Central memory CD8-positive, alpha-beta T cell (primary cell): ENCODE measurements at regions not wholly inside any gene's neighbourhood (a gene's known extent, or its start where the extent isn't known, plus 50 kb on each side); places are given as distances from the start of the nearest gene placed in this dataset.

Source experiments
- ATAC-seq: fragments of 150-1000 bp; cut with Tn5 transposase; replicated peaks from 2 replicates; pipeline ENCODE4 v1.10.0; 2022; ENCODE audit warnings: mild to moderate bottlenecking, moderate FRiP score, moderate number of reproducible peaks; ENCODE audit not compliant: poor library complexity, severe bottlenecking; ENCODE audit errors: extremely low read depth
- DNase-seq, 2 donors: peaks; one replicate each; pipeline ENCODE4 v3.0.0; 2021; ENCODE audit warnings: low spot score in 2 of 2
- H3K27ac Mint-ChIP-seq: one replicate; pipeline ENCODE4 v1.8.0; 2022; ENCODE audit warnings: low read depth, mild to moderate bottlenecking, moderate library complexity, mixed read lengths
- H3K27me3 Mint-ChIP-seq: one replicate; pipeline ENCODE4 v1.8.0; 2022; ENCODE audit warnings: mixed read lengths
- H3K36me3 Mint-ChIP-seq: one replicate; pipeline ENCODE4 v1.8.0; 2022; ENCODE audit warnings: mild to moderate bottlenecking, moderate library complexity, mixed read lengths; ENCODE audit not compliant: insufficient read depth
- H3K4me1 Mint-ChIP-seq: one replicate; pipeline ENCODE4 v1.8.0; 2022; ENCODE audit warnings: mixed read lengths
- H3K4me3 Mint-ChIP-seq: one replicate; pipeline ENCODE4 v1.8.0; 2022; ENCODE audit warnings: mild to moderate bottlenecking, moderate library complexity, mixed read lengths
- H3K9me3 Mint-ChIP-seq: one replicate; pipeline ENCODE4 v1.8.0; 2022; ENCODE audit warnings: mixed read lengths

GRCh38 chr12:97921979-97922722 lies 459.5 kb downstream of the RMST start:
- Mint-ChIP-seq H3K4me3 (no peak overlapping the region), H3K27me3 (no peaks in the 10 kb centered on the region), H3K36me3 (no peaks in the 10 kb centered on the region), H3K9me3 (no peaks in the 10 kb centered on the region), H3K4me1 (no peaks in the 10 kb centered on the region), H3K27ac (no peak overlapping the region)
- no peak for DNase-seq
- no peak for ATAC-seq

- no peak for DNase-seq
- peaks cover 10% of the 10 kb centered on the region for H3K9me3 Mint-ChIP-seq
- no peaks in the 10 kb centered on the region for H3K4me1 Mint-ChIP-seq
- H3K36me3 Mint-ChIP-seq = no peaks in the 10 kb centered on the region
- no peaks in the 10 kb centered on the region for H3K27me3 Mint-ChIP-seq
- H3K27ac Mint-ChIP-seq = no peak overlapping the region
- no peak overlapping the region for H3K4me3 Mint-ChIP-seq
- ATAC-seq = no peak
These were observed 460.9 kb downstream of the RMST start for GRCh38 chr12:97923546-97923945.

GRCh38 chr12:97924122-97924521 lies 461.5 kb downstream of the RMST start:
- Mint-ChIP-seq H3K36me3 (no peaks in the 10 kb centered on the region), H3K27me3 (no peaks in the 10 kb centered on the region), H3K9me3 (peaks cover 10% of the 10 kb centered on the region), H3K4me1 (no peaks in the 10 kb centered on the region), H3K4me3 (no peak overlapping the region), H3K27ac (no peak overlapping the region)
- ATAC-seq (no peak), DNase-seq (no peak)

DNA sequence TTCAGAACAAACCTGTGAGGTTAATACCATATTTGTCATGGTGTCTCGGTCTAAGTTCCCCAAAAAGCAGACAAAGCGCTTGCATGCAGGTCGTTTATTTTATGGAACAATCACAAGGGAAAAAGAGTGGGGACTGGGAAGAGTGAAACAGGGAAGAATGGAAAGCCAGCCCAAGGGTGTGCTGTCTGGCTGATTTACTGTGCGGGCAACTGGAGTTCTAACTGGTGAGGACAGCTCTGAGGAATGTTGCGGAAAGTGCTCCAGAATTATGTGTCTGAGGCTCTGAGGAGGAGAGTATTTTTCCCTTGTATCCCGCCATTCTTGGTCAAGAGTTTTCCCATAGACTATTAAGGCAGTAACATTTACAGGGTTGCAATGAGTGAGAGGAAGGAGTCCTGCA lies 465.4 kb downstream of the RMST start:
- Mint-ChIP-seq H3K36me3 (no peaks in the 10 kb centered on the region), H3K4me3 (no peak overlapping the region), H3K4me1 (no peaks in the 10 kb centered on the region), H3K27me3 (no peaks in the 10 kb centered on the region), H3K27ac (no peak overlapping the region), H3K9me3 (peaks cover 10% of the 10 kb centered on the region)
- ATAC-seq (no peak), DNase-seq (no peak)

- no peaks in the 10 kb centered on the region for H3K27me3 Mint-ChIP-seq
- ATAC-seq (no peak), DNase-seq (no peak)
- peaks cover 12% of the 10 kb centered on the region for H3K9me3 Mint-ChIP-seq
- no peak overlapping the region for H3K4me3 Mint-ChIP-seq
- H3K27ac Mint-ChIP-seq = no peak overlapping the region
- H3K4me1 Mint-ChIP-seq = no peaks in the 10 kb centered on the region
- no peaks in the 10 kb centered on the region for H3K36me3 Mint-ChIP-seq
These were observed 473.6 kb downstream of the RMST start for GRCh38 chr12:97936165-97936564.

DNA sequence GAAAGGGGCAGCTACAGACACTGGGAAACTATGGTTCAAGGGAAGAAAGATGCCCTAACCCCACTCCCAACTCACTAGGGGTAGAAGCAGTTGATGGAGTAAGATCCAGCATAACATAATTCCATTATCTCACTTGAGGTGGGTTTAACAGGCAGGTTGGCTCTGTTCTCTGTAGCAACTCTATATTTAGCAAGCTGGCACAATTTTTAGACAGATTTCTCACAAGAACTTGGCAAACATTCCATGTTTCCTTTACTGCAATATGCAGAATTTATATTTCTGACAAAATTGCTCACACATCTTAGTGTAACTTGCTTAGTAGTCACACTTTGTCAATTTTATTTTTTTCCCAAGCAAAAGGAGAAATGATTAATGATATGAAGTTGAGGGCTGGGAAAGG lies 475.4 kb downstream of the RMST start:
- Mint-ChIP-seq H3K9me3 (peaks cover 18% of the 10 kb centered on the region), H3K4me1 (no peaks in the 10 kb centered on the region), H3K27ac (no peak overlapping the region), H3K36me3 (no peaks in the 10 kb centered on the region), H3K4me3 (no peak overlapping the region), H3K27me3 (no peaks in the 10 kb centered on the region)
- ATAC-seq = no peak
- no peak for DNase-seq

- Mint-ChIP-seq H3K27me3 (no peaks in the 10 kb centered on the region), H3K4me3 (no peak overlapping the region), H3K27ac (no peak overlapping the region), H3K36me3 (no peaks in the 10 kb centered on the region), H3K9me3 (peaks cover 14% of the 10 kb centered on the region), H3K4me1 (no peaks in the 10 kb centered on the region)
- no peak for ATAC-seq
- DNase-seq = no peak
These were observed 476.6 kb downstream of the RMST start for GRCh38 chr12:97939156-97939555.

DNA sequence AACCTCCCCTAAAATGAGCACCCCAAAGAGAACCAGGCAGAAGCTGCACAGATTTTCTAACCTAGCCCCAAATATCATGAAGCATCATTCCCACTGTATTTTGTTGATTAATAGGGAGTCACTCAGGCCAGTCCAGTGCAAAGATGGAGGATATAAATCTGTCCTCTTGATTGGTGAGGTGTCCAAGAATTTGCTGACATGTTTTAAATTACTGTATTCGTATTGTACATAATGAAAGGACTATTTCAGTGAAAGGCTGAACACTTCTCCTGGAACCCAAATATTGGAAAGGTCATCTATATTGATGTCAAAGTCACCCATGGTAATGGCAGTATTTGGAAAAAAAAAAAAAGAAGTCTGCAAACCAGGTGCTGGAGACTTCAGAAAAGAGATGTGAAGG lies 477.5 kb downstream of the RMST start:
- Mint-ChIP-seq H3K27me3 (no peaks in the 10 kb centered on the region), H3K36me3 (no peaks in the 10 kb centered on the region), H3K27ac (no peak overlapping the region)

DNA sequence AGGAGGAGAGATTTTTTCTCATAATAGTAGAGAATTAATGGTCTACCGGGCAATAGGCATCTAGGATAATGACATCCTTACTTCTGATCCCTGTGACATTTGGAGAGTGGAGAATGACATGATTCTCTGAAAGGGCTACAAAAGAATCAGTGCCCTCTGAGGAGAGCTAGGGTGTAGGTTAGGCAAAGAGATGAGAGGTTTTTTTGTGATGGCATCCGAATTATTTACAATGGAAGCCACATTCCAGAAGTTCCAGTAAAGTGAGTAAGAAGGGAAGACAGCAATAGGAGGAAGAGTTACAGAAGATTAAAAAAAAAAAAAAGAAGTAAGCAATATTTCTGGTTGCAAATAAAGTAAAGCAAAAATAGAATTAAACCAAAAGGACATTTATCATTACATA lies 478.0 kb downstream of the RMST start:
- no peak for DNase-seq
- H3K36me3 Mint-ChIP-seq = no peaks in the 10 kb centered on the region
- ATAC-seq = no peak
- H3K27me3 Mint-ChIP-seq = no peaks in the 10 kb centered on the region
- no peaks in the 10 kb centered on the region for H3K4me1 Mint-ChIP-seq
- H3K4me3 Mint-ChIP-seq = no peak overlapping the region
- H3K9me3 Mint-ChIP-seq = peaks cover 14% of the 10 kb centered on the region
- no peak overlapping the region for H3K27ac Mint-ChIP-seq

More for the DNA sequence above, 477.5 kb downstream of the RMST start:
- Mint-ChIP-seq H3K9me3 (peaks cover 14% of the 10 kb centered on the region), H3K4me1 (no peaks in the 10 kb centered on the region), H3K4me3 (no peak overlapping the region)
- ATAC-seq (no peak), DNase-seq (no peak)

DNA sequence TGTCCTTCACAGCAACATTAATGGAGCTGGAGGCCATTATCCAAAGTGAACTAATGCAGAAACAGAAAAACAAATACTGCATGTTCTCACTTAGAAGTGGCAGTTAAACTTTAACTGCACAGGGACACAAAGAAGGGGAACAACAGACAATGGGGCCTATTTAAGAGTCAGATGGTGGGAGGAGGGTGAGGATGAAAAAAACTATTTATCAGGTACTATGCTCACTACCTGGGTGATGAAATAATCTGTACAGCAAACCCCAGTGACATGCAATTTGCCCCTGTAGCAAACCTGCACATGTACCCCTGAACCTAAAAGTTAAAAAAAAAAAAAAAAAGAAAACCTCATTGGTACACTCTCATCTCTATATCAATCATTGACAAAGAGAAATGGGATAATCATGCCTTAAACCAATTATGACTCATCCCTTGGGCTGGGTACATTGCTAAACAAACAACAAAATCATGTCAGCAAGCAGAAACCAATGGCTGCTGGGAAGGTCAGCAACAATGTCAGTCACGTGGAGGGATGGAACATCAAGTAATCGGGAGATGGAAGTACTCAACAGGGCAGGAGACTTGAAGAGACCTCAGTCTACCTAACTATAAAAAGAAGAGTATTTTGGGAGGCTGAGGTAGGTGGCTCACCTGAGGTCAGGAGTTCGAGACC lies 479.2 kb downstream of the RMST start:
- no peak for ATAC-seq
- H3K27ac Mint-ChIP-seq = no peak overlapping the region
- no peaks in the 10 kb centered on the region for H3K36me3 Mint-ChIP-seq
- H3K4me3 Mint-ChIP-seq = no peak overlapping the region
- no peak for DNase-seq
- H3K27me3 Mint-ChIP-seq = no peaks in the 10 kb centered on the region
- H3K4me1 Mint-ChIP-seq = no peaks in the 10 kb centered on the region
- peaks cover 16% of the 10 kb centered on the region for H3K9me3 Mint-ChIP-seq

DNA sequence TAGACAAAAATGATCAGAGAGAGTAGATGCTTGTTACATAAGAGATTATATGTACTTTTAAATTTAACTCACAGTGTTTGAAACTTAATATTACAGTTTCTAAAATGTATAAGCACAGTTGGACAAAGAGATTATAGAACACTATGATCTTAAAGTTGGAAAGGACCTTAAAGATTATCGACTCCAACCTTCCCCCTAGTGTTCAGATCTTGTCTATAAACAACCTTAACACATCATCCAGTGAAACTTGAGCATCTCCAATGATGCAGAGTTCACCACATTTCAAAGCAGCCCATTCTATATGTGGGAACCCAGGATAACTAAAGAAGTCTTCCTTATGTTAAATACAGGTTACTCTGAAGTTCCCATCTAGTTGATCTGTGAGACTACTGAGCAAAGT lies 480.8 kb downstream of the RMST start:
- Mint-ChIP-seq H3K4me3 (no peak overlapping the region), H3K4me1 (no peaks in the 10 kb centered on the region), H3K36me3 (no peaks in the 10 kb centered on the region), H3K27me3 (no peaks in the 10 kb centered on the region), H3K27ac (no peak overlapping the region), H3K9me3 (peaks cover 28% of the 10 kb centered on the region)
- no peak for DNase-seq
- no peak for ATAC-seq

- Mint-ChIP-seq H3K4me1 (no peaks in the 10 kb centered on the region), H3K9me3 (peaks cover 28% of the 10 kb centered on the region), H3K36me3 (no peaks in the 10 kb centered on the region), H3K27me3 (no peaks in the 10 kb centered on the region), H3K27ac (no peak overlapping the region), H3K4me3 (no peak overlapping the region)
- no peak for ATAC-seq
- no peak for DNase-seq
These were observed 482.0 kb downstream of the RMST start for GRCh38 chr12:97944576-97944975.

DNA sequence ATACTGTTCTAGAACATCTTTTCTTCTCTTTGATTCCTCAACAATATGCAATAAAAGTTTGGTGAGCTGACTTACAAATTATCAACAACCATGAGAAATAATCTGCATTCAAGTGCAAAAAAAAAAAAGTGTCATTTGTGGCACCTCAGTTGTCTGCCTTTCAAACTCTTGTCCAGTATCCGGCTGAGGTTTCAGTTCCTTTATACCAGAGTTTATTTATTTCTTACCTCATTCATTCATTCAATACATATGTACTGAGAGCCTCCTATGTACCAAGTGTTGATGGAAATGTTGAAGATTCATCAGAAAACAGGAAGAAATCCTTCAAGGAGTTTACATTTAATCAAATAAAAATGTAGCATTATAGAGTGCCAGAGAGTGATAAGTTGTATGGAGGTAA lies 484.1 kb downstream of the RMST start:
- no peaks in the 10 kb centered on the region for H3K4me1 Mint-ChIP-seq
- H3K4me3 Mint-ChIP-seq = no peak overlapping the region
- DNase-seq = no peak
- H3K36me3 Mint-ChIP-seq = no peaks in the 10 kb centered on the region
- peaks cover 20% of the 10 kb centered on the region for H3K9me3 Mint-ChIP-seq
- no peak for ATAC-seq
- H3K27ac Mint-ChIP-seq = no peak overlapping the region
- H3K27me3 Mint-ChIP-seq = no peaks in the 10 kb centered on the region
